Activated CD4-positive, alpha-beta T cell treated with anti-CD3 and anti-CD28 coated beads for 1 hour (primary cell): ENCODE measurements at regions not wholly inside any gene's neighbourhood (a gene's known extent, or its start where the extent isn't known, plus 50 kb on each side); places are given as distances from the start of the nearest gene placed in this dataset.

ENCODE experiments used
- DNase-seq: peaks from one replicate; pipeline ENCODE4 v3.0.0-alpha.2; 2020

- no peak for DNase-seq
Measured at GRCh38 chr4:162727232-162727631, 439.5 kb downstream of the NAF1 start.

DNA sequence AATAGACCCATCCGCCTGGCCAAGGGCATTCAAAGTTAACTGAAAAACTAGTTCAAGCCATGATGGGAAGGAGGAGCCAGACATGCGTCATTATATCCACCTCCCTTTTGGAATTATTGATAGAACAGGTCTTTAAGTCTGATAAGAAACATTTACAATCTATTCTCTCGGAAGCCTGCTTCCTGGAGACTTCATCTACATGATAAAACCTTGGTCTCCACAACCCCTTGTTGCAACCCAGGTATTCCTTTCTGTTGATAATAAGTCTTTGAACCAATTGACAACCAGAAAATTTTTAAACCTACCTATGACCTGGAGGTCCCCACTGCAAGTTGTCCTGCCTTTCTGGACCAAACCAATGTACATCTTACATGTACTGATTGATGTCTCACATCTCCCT lies 451.3 kb downstream of the NAF1 start:
- no peak for DNase-seq

- DNase-seq = no peak
Measured at GRCh38 chr4:162707962-162708361, 458.7 kb downstream of the NAF1 start.

GRCh38 chr4:162706632-162707031 lies 460.1 kb downstream of the NAF1 start:
- DNase-seq = no peak

GRCh38 chr4:162706051-162706450 lies 460.6 kb downstream of the NAF1 start:
- DNase-seq = no peak

DNA sequence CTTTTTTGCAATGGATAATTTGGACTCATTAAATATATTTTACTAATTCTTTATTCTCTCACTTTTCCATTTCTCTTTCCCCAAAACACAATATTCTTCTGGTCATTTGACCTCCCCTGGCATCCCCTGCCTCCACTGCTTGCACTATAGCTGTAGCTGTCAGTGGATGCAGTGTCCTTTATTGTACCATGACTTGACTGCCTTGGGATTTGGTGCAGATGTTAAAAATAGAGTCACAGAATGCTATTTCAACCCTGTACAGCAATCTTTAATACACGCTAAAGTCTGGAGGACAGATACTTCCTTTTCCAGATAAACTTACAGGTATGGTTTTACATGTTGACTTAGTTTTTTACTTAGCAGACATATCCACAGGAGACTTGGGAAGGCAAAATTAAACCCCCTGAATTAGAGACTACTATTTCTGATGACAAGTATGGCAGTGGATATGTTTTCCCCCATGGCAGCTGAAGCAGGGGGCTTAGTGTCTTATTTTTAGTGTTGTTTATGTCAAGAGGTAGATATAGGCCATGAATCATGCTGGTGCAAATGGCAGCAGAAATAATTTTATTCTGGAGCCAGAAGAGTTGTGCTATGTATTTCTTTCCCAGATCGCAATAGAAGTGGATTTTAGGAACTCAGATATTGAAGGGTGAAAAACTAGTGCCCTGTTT lies 461.4 kb downstream of the NAF1 start:
- no peak for DNase-seq

DNA sequence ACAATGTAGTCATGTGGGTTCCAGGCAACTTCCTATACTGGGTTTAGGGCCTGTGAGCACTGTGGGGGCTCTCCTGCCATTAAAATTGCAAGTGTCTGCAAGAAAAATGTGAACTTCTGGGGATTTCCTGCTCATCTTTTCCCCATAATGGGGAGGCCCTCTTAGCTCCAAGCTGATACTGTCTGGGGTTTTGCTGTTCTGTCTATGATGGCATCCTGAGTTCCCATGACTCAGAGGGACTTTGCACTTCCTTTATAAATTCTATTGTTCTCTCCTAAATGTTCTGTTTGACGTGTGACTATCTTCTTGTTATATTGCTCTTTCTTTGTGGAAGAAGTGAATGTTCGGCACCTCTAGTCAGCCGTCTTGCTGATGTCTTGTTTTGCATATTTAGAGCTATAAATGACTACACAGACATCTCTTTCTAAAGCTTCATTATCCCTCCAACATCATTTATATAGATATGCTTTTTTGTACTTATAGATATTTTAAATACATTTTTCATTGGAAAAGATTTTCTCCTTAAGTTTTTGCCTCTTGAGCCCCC lies 465.8 kb downstream of the NAF1 start:
- DNase-seq = no peak

- DNase-seq = no peak
Measured at GRCh38 chr4:162700358-162700757, 466.3 kb downstream of the NAF1 start.

DNA sequence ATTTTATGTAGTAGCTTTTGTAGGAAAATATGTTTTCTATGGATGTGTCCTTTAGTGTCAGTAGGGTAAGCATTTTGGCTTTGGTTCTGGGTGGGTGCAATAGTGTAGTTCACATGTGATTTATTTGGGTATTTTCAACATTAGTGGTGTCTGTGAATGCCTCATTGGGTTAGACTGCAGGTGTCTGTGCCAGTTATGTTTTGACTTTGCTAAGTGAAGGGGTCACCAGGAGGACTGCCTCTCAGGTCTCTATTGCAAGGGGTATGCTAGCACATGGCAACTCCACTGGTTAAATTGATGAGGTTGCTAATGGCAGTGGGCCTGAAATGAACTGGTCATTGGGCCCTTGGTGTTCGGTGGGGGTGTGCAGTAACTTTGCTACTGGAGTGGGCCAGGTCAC lies 467.1 kb downstream of the NAF1 start:
- DNase-seq = no peak

DNA sequence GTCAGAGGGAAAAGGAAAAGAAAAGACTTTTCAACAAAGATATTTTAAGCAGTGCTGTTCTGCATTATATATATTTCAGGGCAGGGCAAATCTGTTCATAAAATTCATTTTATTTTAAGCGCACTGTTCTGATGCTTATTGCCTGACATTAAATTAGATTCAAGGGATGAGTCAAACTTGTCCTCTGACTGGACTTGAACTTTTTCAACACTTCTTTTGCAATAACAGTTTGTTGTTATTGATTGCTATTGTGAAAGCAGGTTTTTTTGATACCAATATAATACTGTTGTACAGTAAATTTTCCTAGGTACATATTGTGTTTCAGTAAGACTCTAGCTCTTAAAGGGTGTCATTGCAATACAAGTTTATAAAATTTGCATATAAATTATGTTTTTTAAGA lies 481.3 kb downstream of the NAF1 start:
- no peak for DNase-seq

- DNase-seq = no peak
Measured at GRCh38 chr4:162684998-162685397, 481.7 kb downstream of the NAF1 start.

DNA sequence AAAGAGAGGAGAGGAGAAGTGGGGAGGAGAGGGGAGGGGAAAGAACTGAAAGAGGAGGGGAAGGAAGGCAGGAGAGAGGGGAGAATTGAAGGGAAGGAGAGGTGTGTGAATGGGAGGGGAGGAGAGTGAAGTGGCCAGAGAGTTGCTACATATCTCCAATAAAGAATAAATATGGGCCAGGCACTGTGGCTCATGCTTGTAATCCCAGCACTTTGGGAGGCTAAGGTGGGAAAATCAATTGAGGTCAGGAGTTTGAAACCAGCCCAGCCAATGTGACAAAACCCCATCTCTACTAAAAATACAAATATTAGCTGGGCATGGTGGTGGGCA lies 482.4 kb downstream of the NAF1 start:
- DNase-seq = no peak

GRCh38 chr4:162683659-162684370 lies 482.9 kb downstream of the NAF1 start:
- no peak for DNase-seq

DNA sequence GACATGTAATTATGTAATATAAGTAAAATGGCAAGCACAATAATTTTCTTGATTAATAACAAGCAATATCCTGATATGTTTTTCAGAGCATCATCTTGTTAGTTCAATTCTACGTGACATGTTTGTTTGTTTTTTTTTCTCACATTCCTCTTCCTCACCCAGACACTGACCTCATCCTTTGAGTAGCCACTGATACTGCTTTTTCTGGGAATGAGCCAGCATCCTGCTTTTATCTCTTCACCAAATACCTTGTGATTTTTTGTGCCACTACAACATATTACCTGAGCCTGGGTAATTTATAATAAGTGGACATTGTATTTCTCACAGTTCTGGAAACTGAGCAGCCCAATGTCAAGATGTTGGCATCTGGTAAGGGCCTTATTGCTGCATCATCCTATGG lies 484.0 kb downstream of the NAF1 start:
- DNase-seq = no peak

GRCh38 chr4:162681212-162681611 lies 485.5 kb downstream of the NAF1 start:
- no peak for DNase-seq

DNA sequence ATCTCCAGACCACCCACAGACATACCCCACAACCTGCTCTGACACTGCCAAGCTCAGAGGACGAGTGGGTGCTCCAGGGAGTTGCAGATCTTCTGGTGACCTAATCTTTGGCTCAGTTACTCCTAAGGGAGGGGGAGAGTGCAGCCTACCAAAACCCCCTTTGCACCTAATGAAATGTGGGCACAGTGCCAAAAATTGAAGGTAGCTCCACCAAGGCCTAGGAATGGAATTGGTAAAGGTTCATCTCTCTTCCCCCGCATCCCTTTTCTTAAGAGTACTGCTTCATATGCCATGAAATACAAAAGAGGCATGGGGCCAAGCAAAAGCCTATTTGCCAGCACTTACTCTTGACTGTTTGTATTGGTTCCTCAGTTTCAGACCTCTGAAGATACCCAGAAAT lies 491.0 kb downstream of the NAF1 start:
- DNase-seq = no peak

DNA sequence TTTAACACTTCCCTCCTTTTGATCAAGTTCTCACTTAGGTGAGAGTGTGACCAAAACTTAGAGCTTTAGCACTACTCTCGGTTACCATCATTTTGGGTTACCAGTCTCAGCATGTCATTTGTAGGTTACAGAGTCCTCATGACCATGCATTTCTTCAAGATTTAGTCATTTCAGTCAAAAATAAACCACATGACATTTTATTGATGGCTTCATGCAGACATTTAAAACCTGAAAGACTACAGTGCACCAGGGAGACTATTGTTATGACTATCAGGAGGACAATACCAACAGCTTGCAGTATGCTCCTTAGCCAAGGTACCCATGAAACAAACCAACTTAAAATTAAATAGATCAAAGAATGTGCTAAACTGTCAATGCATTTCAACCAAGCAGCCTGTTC lies 498.1 kb upstream of the FSTL5 start:
- no peak for DNase-seq

DNA sequence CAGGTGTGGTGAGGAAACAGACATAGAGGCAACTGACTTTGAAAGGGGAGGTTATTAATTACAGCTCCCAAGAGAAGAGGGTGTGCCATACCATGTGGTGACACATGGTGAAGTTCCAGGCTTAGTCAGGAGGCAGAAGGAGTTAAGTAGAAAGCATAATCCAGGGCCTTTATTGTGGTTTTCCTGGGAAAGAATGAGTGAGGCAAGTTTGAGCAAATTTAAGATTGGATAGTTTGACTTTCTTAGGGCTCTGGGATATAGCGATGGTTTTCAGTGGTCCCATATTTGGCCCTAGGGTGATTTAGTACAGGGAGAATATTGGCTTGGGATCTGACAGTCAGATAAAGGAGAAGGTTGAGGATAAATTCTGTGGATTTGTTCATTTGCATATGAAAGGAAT lies 495.9 kb upstream of the FSTL5 start:
- no peak for DNase-seq

DNA sequence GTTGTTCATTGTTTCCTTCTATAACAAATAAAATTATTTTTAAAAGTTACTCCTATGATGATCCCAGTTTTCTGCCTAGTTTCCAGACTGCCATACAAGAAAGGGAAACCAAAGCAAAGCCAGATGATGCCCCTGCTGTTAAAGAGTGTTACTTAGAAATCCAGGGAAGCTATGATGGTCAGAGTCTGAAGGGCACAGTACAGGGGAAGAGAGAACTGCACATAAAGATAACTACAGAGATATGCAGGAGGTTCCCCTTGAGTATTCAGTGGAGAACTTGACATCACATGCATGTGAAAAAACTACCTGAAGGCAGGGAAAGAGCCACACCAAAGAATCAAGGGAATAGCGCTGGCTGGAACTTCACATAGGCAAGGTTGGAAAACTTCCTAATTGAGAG lies 494.2 kb upstream of the FSTL5 start:
- DNase-seq = no peak

DNA sequence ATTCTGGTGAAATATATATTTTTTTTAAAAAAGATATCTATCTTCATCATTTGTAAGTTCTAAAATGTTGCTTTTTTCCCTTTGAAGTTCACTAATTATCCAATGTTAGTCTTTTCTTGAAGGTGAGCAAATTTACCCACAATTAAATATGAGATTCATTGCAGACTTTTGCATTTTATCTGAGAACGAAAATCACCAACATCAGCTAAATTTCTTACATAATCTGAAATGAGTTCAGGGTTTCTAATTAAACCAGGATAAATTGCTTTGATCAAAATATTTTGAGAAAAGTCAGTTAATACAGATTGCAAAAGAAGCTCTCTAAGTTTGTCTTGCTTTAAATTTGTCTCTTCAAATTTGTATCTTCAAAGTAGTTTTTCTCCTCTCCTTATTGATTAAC lies 486.4 kb upstream of the FSTL5 start:
- DNase-seq = no peak

GRCh38 chr4:162645381-162645780 lies 481.6 kb upstream of the FSTL5 start:
- DNase-seq = no peak

DNA sequence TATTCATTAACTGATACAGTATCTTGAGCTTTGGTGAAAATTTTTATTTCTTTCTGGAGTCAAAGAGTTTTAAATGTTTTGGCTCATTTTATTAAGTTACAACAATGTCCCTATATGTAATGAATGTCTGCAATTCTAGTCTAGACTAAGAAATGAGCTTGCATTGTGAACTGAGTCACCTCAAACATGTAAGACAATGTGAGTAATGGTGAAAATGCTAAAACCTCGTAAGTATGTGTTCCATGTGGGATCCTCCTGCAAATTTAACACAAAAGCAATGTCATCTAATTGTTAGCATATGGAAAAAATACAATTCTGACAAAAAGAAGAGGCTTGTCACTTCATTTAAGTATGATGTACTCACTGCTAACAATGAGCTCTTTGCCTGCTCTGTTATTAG lies 480.5 kb upstream of the FSTL5 start:
- no peak for DNase-seq

DNA sequence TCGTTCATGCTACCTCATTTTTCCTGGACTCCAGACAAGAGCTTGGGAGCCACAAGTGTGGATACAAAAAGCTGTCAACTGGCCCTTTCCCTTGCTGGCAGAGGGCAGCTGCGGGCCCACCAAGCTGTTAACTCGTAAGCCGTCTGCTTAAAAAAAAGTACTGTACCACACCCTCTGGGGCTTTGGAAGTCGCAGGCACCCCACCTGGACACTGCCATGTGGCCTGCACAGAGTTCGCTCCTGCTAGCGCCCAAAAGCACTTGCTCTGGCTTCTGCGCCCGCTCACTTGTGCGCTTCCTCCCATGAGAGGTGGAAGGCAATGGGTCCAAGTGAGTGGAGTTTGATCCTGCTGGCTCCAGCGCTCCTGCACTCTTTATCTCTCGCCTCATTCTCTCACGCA lies 476.4 kb upstream of the FSTL5 start:
- DNase-seq = no peak

DNA sequence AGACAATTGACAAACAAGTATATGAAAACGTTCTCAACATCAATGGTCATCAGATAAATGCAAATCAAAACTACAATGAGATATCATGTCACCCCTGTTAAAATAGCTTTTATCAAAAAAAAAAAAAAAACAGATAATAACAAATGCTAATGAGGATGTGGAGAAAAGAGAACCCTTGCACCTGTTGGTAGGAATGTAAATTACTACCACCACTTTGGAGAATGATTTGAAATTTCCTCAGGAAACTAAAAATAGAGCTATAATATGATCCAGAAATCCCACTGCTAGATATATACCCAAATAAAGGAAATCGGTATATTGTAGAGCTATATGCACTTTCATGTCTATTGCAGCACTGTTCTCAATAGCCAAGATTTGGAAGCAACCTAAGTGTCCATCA lies 470.6 kb upstream of the FSTL5 start:
- no peak for DNase-seq

DNA sequence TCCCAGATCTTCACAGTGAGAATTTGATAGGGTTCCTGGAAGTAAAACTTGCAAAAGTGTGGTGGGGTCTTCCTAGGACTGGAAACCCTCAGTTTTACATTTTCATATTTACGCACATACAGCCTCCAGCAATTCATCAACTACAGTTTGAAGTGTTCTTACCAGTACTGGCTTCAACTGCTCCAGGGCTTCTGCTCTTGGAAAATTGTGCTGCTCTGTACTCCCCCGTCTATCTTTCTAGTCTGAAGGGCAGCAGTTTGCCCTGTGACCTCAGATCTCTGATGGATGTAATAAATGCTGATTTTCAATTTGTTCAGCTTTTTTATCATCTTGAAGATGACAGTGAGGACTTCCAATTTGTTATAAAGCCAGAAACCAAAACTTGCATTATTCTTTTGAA lies 458.9 kb upstream of the FSTL5 start:
- DNase-seq = no peak
